WTC11 (cell line): ENCODE measurements at regions not wholly inside any gene's neighbourhood (a gene's known extent, or its start where the extent isn't known, plus 50 kb on each side); places are given as distances from the start of the nearest gene placed in this dataset.

Source experiments
- CREB1 ChIP-seq: sonication (generic); formaldehyde crosslinking; IDR thresholded peaks from 2 replicates; pipeline ENCODE4 v1.8.0; 2023; ENCODE audit warnings: mild to moderate bottlenecking, missing genetic modification reagents
- CTCF ChIP-seq: fragments of 200-600 bp; IDR thresholded peaks from 2 replicates; pipeline ENCODE4 v1.8.0; 2022; ENCODE audit warnings: antibody characterized with exemption
- GABPB1 ChIP-seq: sonication (generic); formaldehyde crosslinking; IDR thresholded peaks from 2 replicates; pipeline ENCODE4 v1.8.1; 2023; ENCODE audit warnings: mild to moderate bottlenecking, missing genetic modification reagents
- IRF2 ChIP-seq: sonication (generic); formaldehyde crosslinking; IDR thresholded peaks from 2 replicates; pipeline ENCODE4 v1.8.0; 2022; ENCODE audit warnings: low read depth, missing genetic modification reagents, borderline replicate concordance
- SMAD4 ChIP-seq: sonication (generic); formaldehyde crosslinking; IDR thresholded peaks from 2 replicates; pipeline ENCODE4 v1.8.0; 2022; ENCODE audit warnings: mild to moderate bottlenecking, missing genetic modification reagents

GRCh38 chr15:79219393-79220056 is 63.0 kb upstream of the ANKRD34C start:
- TF ChIP-seq CTCF (no peak), GABPB1 (CRISPR knock-in tag) (no peak), CREB1 (CRISPR knock-in tag) (no peak), IRF2 (CRISPR knock-in tag) (no peak), SMAD4 (CRISPR knock-in tag) (no peak)
